ENCODE measurements at regions not wholly inside any gene's neighbourhood (a gene's known extent, or its start where the extent isn't known, plus 50 kb on each side); places are given as distances from the start of the nearest gene placed in this dataset.

- in situ Hi-C loops (cut with HindIII; ENCODE audit: low sequenced_read_pairs) = no loop called here
- H3K4me3 ChIP-seq (ENCODE audit: low read depth, low read length) = no peak overlapping the region
- TF ChIP-seq CTCF (IDR thresholded peaks at IDR 0.05; ENCODE audit: low read depth, low read length, missing control alignments) = no peak
- DNase-seq (ENCODE audit: low read depth) = peak; percentile 73
Measured at GRCh38 chr9:87119328-87119881, 172.1 kb upstream of the GAS1 start.

- in situ Hi-C loops (cut with HindIII; ENCODE audit: low sequenced_read_pairs) = no loop called here
- H3K4me3 ChIP-seq (ENCODE audit: low read depth, low read length) = no peak overlapping the region
- peak; percentile 27 for DNase-seq (ENCODE audit: low read depth)
- no peak for TF ChIP-seq CTCF (IDR thresholded peaks at IDR 0.05; ENCODE audit: low read depth, low read length, missing control alignments)
Measured at GRCh38 chr9:87120610-87121009, 173.3 kb upstream of the GAS1 start.

- H3K4me3 ChIP-seq (ENCODE audit: low read depth, low read length) = no peak overlapping the region
- TF ChIP-seq CTCF (IDR thresholded peaks at IDR 0.05; ENCODE audit: low read depth, low read length, missing control alignments) = no peak
- DNase-seq (ENCODE audit: low read depth) = no peak
- in situ Hi-C loops (cut with HindIII; ENCODE audit: low sequenced_read_pairs) = no loop called here
Measured at GRCh38 chr9:87122947-87123685, 175.8 kb upstream of the GAS1 start.

- in situ Hi-C loops (cut with HindIII; ENCODE audit: low sequenced_read_pairs) = no loop called here
- no peak for DNase-seq (ENCODE audit: low read depth)
- no peak for TF ChIP-seq CTCF (IDR thresholded peaks at IDR 0.05; ENCODE audit: low read depth, low read length, missing control alignments)
Measured at GRCh38 chr9:87123830-87124229, 176.5 kb upstream of the GAS1 start.

GRCh38 chr9:87125819-87126218 lies 178.5 kb upstream of the GAS1 start:
- DNase-seq (ENCODE audit: low read depth) = no peak

More at GRCh38 chr9:87123830-87124229, 176.5 kb upstream of the GAS1 start:
- H3K4me3 ChIP-seq (ENCODE audit: low read depth, low read length) = no peak overlapping the region

GRCh38 chr9:87127543-87127942 lies 180.2 kb upstream of the GAS1 start:
- H3K4me3 ChIP-seq (ENCODE audit: low read depth, low read length) = no peak overlapping the region
- DNase-seq (ENCODE audit: low read depth) = no peak
- no peak for TF ChIP-seq CTCF (IDR thresholded peaks at IDR 0.05; ENCODE audit: low read depth, low read length, missing control alignments)
- in situ Hi-C loops (cut with HindIII; ENCODE audit: low sequenced_read_pairs) = no loop called here

More at GRCh38 chr9:87125819-87126218, 178.5 kb upstream of the GAS1 start:
- in situ Hi-C loops (cut with HindIII; ENCODE audit: low sequenced_read_pairs) = no loop called here
- TF ChIP-seq CTCF (IDR thresholded peaks at IDR 0.05; ENCODE audit: low read depth, low read length, missing control alignments) = no peak
- H3K4me3 ChIP-seq (ENCODE audit: low read depth, low read length) = no peak overlapping the region

All from astrocyte of the cerebellum (primary cell).